ENCODE measurements at regions not wholly inside any gene's neighbourhood (a gene's known extent, or its start where the extent isn't known, plus 50 kb on each side); places are given as distances from the start of the nearest gene placed in this dataset.

DNA sequence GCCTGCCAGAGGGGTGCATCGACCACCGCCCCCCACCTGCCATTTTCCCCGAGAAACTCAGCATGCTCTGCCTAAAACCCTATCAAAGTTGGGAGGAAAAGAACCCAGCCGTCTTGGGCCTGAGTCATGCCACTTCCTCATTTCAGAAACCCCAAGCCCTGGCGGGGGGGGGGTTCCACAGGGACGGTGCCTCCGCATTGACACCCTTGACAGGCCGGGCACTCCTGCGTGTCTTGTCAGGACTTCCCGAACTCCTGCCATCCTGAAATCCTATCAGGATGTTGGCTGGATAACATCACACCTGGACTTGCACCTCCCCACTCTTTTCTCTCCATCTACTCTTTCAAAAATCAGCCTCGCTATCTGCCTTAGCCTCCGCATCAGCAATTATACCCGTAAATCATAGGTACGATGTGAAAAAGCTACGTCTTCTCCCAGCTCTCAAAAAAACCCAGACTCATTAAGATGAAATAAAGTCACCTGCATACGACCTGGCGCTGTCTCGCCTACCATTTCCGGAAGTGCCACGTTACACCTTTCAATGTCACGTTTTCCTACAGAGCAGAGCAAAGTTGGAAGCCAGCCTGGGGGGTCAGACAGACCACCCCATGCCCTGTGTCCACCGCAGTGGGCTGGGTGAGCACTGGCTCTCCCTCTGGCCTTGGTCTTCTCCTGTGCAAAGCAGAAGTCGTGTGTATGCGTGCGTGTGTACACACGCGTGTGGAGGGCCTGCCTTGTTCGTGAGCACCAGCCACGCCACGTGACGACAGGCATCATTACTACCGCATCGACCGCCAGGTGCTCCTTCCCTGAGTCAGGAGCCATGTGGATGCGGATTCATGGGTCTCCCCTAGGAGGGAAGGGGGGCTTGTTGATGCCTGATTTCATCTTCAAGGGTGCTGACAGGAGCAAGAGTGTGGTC is 96.7 kb downstream of the RFLNA start:
- TF ChIP-seq, protein P1, sequence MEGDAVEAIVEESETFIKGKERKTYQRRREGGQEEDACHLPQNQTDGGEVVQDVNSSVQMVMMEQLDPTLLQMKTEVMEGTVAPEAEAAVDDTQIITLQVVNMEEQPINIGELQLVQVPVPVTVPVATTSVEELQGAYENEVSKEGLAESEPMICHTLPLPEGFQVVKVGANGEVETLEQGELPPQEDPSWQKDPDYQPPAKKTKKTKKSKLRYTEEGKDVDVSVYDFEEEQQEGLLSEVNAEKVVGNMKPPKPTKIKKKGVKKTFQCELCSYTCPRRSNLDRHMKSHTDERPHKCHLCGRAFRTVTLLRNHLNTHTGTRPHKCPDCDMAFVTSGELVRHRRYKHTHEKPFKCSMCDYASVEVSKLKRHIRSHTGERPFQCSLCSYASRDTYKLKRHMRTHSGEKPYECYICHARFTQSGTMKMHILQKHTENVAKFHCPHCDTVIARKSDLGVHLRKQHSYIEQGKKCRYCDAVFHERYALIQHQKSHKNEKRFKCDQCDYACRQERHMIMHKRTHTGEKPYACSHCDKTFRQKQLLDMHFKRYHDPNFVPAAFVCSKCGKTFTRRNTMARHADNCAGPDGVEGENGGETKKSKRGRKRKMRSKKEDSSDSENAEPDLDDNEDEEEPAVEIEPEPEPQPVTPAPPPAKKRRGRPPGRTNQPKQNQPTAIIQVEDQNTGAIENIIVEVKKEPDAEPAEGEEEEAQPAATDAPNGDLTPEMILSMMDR (IDR thresholded peaks at IDR 0.05) = no peak
- TF ChIP-seq POLR2A (IDR thresholded peaks at IDR 0.05; ENCODE audit: low read depth) = no peak
